DOHH2 (cell line): ENCODE measurements at regions not wholly inside any gene's neighbourhood (a gene's known extent, or its start where the extent isn't known, plus 50 kb on each side); places are given as distances from the start of the nearest gene placed in this dataset.

Source experiments
- H3F3A ChIP-seq: fragments of 200-600 bp; sonication (generic), shearing (Covaris generic); 2 replicates; pipeline ENCODE4 v1.6.0; 2016; ENCODE audit warnings: antibody characterized with exemption, mild to moderate bottlenecking; ENCODE audit not compliant: control insufficient read depth, insufficient read depth
- H3K27ac ChIP-seq: fragments of 200-600 bp; sonication (generic); 2 replicates; pipeline ENCODE4 v1.5.1; 2014; ENCODE audit warnings: low read depth, mild to moderate bottlenecking, low read length, moderate library complexity
- H3K27me3 ChIP-seq: fragments of 200-600 bp; sonication (generic); 2 replicates; pipeline ENCODE4 v1.6.1; 2014; ENCODE audit warnings: mild to moderate bottlenecking, low read length, mixed read lengths; ENCODE audit not compliant: control insufficient read depth
- H3K36me3 ChIP-seq: fragments of 200-600 bp; sonication (generic); 2 replicates; pipeline ENCODE4 v1.6.1; 2014; ENCODE audit warnings: mild to moderate bottlenecking, low read length, moderate library complexity, mixed read lengths; ENCODE audit not compliant: control insufficient read depth
- H3K4me1 ChIP-seq: fragments of 200-600 bp; sonication (generic); 2 replicates; pipeline ENCODE4 v1.6.1; 2014; ENCODE audit warnings: mild to moderate bottlenecking, low read length, mixed read lengths; ENCODE audit not compliant: control insufficient read depth
- H3K4me2 ChIP-seq: fragments of 200-600 bp; sonication (generic); 2 replicates; pipeline ENCODE4 v1.6.0; 2014; ENCODE audit warnings: mild to moderate bottlenecking, low read length, moderate library complexity
- H3K4me3 ChIP-seq: fragments of 200-600 bp; sonication (generic); 2 replicates; pipeline ENCODE4 v1.5.1; 2014; ENCODE audit warnings: mild to moderate bottlenecking, low read length, mixed read lengths
- H3K79me2 ChIP-seq: fragments of 200-600 bp; sonication (generic); 2 replicates; pipeline ENCODE4 v1.6.1; 2014; ENCODE audit warnings: mild to moderate bottlenecking, low read length, mixed read lengths; ENCODE audit not compliant: control insufficient read depth
- H3K9me2 ChIP-seq: fragments of 200-600 bp; sonication (generic); replicated peaks from 2 replicates; pipeline ENCODE4 v1.6.1; 2014; ENCODE audit warnings: mild to moderate bottlenecking, low read length, mixed read lengths; ENCODE audit not compliant: control insufficient read depth
- H3K9me3 ChIP-seq: fragments of 200-600 bp; sonication (generic); 2 replicates; pipeline ENCODE4 v1.6.1; 2014; ENCODE audit warnings: antibody characterized with exemption, low read length, mixed read lengths; ENCODE audit not compliant: control insufficient read depth, insufficient read depth
- H4K20me1 ChIP-seq: fragments of 200-600 bp; sonication (generic); 2 replicates; pipeline ENCODE4 v1.6.0; 2014; ENCODE audit warnings: low read depth, mild to moderate bottlenecking, antibody characterized with exemption, low read length, moderate library complexity; ENCODE audit not compliant: control insufficient read depth, insufficient read depth
- CTCF ChIP-seq: fragments of 200-600 bp; sonication (generic); IDR thresholded peaks from one replicate; pipeline ENCODE4 v1.5.1; 2014; ENCODE audit warnings: antibody characterized with exemption, mild to moderate bottlenecking, low read depth, low read length; ENCODE audit not compliant: poor library complexity, severe bottlenecking
- EZH2phosphoT487 ChIP-seq: fragments of 200-600 bp; sonication (generic); IDR thresholded peaks from 2 replicates; pipeline ENCODE4 v1.6.1; 2017; ENCODE audit warnings: borderline replicate concordance, mild to moderate bottlenecking, antibody characterized with exemption, low read length, moderate library complexity, mixed read lengths

GRCh38 chr4:162984621-162985020, 182.1 kb downstream of the NAF1 start:
- Histone ChIP-seq H3K79me2 (no peaks in the 10 kb centered on the region), H3K4me2 (no peak overlapping the region), H3K9me2 (no peaks in the 10 kb centered on the region), H3K27me3 (no peaks in the 10 kb centered on the region), H3K36me3 (no peaks in the 10 kb centered on the region), H3K4me3 (no peak overlapping the region), H3K4me1 (no peaks in the 10 kb centered on the region), H3K27ac (no peak overlapping the region), H3F3A (no peaks in the 10 kb centered on the region), H4K20me1 (no peaks in the 10 kb centered on the region), H3K9me3 (no peaks in the 10 kb centered on the region)
- no peak for TF ChIP-seq CTCF

GRCh38 chr4:162981823-162982222, 184.9 kb downstream of the NAF1 start:
- TF ChIP-seq EZH2phosphoT487 = no peak
- TF ChIP-seq CTCF = no peak
- H3K9me3 ChIP-seq = no peaks in the 10 kb centered on the region

GRCh38 chr4:162978398-162978797, 188.3 kb downstream of the NAF1 start:
- Histone ChIP-seq H3F3A (no peaks in the 10 kb centered on the region), H3K27me3 (no peaks in the 10 kb centered on the region), H3K9me3 (no peaks in the 10 kb centered on the region), H4K20me1 (no peaks in the 10 kb centered on the region), H3K79me2 (no peaks in the 10 kb centered on the region), H3K4me1 (no peaks in the 10 kb centered on the region), H3K9me2 (no peaks in the 10 kb centered on the region), H3K4me3 (no peak overlapping the region), H3K4me2 (no peak overlapping the region), H3K36me3 (no peaks in the 10 kb centered on the region), H3K27ac (no peak overlapping the region)
- TF ChIP-seq CTCF (no peak), EZH2phosphoT487 (no peak)

More at GRCh38 chr4:162981823-162982222, 184.9 kb downstream of the NAF1 start:
- Histone ChIP-seq H3K27me3 (no peaks in the 10 kb centered on the region), H4K20me1 (no peaks in the 10 kb centered on the region), H3K9me2 (no peaks in the 10 kb centered on the region), H3K4me2 (no peak overlapping the region), H3K4me1 (no peaks in the 10 kb centered on the region), H3K27ac (no peak overlapping the region), H3K36me3 (no peaks in the 10 kb centered on the region), H3K79me2 (no peaks in the 10 kb centered on the region), H3F3A (no peaks in the 10 kb centered on the region), H3K4me3 (no peak overlapping the region)

- Histone ChIP-seq H3K9me2 (no peaks in the 10 kb centered on the region), H4K20me1 (no peaks in the 10 kb centered on the region), H3K4me1 (no peaks in the 10 kb centered on the region), H3K4me2 (no peak overlapping the region), H3K4me3 (no peak overlapping the region), H3K79me2 (no peaks in the 10 kb centered on the region), H3K36me3 (no peaks in the 10 kb centered on the region), H3K9me3 (no peaks in the 10 kb centered on the region), H3K27me3 (no peaks in the 10 kb centered on the region), H3F3A (no peaks in the 10 kb centered on the region), H3K27ac (no peak overlapping the region)
- TF ChIP-seq CTCF = no peak
- no peak for TF ChIP-seq EZH2phosphoT487
These were observed 188.9 kb downstream of the NAF1 start for GRCh38 chr4:162977788-162978187.
